Hematopoietic multipotent progenitor cell treated with erythropoietin and hydrocortisone succinate and interleukin-3 and kit ligand, for 8 days (in vitro differentiated cells): ENCODE measurements at regions not wholly inside any gene's neighbourhood (a gene's known extent, or its start where the extent isn't known, plus 50 kb on each side); places are given as distances from the start of the nearest gene placed in this dataset.
"Not testable (repeated sequence)": the region's sequence is repeated elsewhere in the genome, so short reads cannot be mapped to it uniquely, and the experiment has no call there.

Experiments used
- DNase-seq: peaks from one replicate; pipeline ENCODE4 v3.0.0-alpha.2; 2015

DNA sequence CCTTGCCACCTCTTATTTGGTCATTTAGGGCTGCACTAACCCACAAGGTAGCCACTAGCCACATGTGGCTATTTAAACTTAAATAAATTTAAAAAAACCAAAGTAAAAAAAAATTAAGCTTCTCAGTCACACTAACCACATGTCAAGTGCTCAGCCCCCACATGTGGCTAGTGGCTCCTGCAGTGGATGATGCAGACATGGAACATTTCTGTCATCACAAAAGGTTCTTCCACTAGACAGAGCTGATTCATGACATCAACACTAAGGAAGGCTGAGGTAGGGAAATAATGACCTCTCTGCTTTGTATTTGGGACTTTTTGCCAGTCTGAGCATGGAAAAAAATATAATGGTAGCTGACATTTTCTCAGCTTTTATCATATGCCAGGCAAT is 173.0 kb upstream of the FERMT1 start:
- DNase-seq = no peak

DNA sequence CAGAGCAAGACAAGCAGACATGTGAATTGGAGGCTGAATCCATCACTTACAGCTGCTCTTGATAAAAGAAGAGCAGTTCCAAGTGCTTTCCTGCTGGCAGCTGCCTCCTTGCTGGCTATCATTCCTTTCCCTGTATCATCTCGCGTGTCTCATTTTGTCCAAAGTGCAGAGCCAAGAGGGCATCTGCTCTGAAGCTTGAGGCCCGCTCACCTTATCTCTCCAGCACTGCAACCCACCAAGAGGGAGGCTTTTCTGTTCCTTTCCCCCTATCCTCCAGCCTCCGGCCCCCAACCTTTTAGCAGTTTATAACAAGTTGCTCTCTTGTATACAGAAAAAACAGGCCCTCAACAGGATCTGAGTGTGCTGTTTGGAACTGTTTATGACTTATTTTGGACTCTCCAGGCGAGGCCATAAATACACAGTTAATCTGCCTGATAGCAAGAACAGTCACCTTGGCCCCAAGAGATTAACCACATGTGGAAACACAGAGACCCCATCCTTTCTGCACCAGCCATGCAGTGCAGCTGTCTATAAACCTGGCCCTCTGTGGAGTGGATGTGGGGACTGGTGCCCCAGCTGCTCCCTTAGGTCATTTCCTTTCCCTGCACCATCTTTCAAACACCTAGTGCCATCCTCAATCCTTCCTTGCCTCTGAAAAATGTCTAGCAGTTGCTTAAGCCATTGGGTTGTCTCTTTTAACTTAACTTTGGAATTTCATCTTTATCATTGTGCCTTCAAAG is 172.5 kb upstream of the FERMT1 start:
- no peak for DNase-seq

DNA sequence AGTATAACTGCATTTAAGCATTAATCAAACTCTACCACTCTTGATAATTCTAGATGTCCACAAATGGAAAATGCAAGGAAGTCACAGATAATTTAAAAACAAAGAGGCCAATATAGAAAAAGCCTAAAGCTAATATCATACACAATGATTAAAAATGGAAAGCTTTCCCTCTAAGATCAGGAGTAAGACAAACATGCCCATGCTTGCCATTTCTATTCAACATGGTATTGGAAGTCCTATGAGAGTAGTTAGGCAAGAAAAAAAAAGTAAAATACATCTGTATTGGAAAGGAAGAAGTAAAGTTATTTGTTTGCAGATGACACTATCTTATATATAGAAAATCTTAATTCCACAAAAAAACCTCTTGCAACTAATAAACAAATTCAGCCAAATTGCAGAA is 164.6 kb upstream of the FERMT1 start:
- DNase-seq = no peak

DNA sequence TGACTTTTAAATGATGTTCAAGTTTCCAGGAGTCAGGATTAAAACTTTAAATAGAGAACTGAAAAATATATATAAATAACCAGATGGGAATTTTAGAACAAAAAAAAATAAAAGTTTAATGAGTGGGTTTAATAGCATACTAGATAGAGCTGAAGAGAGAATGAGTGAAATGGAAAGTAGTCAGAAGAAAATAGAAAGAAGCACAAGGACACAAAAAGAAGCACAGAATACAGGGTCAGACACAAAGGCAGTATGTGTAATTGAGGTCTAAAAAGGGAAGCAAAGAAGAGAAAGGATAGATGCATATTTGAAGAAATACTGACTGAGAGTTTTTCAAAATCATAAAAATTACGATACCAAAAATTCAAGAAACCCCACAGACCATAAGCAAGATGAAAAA is 159.8 kb upstream of the FERMT1 start:
- DNase-seq = no peak

DNA sequence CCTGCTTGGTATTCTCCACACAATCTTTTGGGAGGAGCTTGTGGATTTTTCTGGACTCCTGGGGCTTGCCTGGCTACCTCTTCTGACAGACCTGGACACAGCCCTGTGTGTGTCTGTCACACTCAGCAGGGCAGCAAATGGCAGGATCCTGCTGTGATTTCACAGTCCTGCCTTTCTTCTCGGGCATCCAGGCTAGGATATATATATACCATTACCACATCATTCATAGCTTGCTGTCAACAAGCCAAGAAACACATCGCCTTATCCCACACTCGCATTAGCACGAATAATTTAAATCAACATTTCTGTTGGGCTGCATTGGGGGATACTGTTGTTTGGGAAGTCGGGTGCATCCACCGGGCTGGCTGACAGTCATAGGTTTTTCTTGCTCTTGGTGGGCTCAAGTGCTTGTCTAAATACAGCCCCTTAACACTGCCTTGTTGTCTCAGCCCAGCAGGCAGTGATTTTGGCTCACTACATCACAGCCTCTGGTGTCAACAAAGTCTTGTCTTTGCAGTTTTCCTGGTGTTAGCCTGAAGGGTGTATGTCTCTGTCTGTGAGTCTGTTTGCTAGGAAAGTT is 154.9 kb upstream of the FERMT1 start:
- DNase-seq = no peak

DNA sequence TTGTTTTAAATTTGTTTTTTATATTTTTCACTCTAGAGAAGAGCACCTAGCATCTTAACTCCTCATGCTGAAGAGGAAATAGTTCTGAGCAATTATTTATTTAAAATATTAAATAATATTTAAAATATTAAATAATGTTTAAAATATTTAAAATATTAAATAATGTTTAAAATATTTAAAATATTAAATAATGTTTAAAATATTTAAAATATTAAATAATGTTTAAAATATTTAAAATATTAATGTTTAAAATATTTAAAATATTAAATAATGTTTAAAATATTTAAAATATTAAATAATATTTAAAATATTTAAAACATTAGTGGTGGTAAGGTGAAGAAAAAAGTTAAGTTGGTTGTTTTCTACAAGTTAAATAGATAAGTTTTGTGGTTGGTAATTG is 147.6 kb upstream of the FERMT1 start:
- DNase-seq = not testable (repeated sequence)

DNA sequence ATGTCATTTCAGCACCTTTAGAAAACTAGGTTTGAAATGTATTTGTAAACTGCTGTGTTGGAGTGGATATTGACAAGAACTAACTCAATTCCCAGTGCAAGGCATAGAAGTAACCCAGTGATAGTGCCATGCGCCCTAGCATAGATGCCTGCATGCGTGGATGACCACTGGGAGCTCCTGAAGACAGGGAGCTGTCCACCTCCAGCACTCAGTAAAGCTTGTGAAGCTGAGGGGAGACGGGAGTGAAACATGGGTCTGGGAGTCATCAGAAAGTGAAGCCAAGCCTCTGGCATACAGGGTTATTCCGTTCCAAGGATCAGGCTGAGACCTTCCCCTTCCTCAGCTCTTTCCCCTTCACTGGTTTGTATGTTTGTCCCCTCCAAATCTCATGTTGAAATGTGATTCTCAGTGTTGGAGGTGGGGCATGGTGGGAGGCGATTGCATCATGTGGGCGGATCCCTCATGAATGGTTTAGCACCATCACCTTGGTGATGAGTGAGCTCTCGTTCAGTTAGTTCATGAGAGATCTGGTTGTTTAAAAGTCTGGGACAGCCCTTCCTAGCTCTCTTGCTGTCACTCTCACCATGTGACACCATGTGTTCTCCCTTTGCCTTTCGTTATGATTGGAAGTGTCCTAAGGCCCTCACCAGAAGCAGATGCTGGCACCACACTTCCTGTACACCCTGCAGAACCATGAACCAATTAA is 146.5 kb upstream of the FERMT1 start:
- no peak for DNase-seq

DNA sequence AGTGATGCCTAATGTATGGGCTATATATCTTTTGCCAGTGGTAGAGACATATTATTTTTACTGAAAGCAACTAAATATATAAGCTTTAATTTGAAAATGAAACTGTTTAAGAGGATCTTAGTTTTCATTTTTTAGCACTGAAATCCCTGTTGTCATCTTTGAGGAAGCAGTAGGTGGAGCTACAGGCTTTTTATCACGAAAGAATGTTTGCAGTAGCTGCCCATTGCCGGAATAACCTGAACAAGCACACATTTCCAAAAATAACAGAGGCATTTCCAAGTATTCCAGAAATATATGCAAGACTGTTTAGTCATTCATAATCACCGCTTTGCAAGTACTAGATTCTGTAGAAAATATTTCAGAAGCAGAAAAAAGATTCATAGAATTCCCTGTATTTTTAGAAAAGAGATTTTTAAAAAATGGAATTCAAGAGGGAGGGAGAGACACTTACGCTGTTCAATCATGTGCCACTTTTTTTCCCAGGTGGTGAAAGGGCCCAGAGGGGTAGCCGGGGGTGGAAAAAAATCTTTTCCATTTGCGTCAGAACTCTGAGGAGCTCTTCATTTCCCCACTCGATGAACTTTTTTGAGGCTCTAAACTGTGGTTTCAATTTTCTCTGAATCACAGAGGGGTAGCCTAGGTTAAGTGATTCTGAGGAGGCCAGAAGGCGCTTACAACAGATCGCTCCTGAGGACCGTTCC is 142.5 kb upstream of the FERMT1 start:
- peak; percentile 10 for DNase-seq

DNA sequence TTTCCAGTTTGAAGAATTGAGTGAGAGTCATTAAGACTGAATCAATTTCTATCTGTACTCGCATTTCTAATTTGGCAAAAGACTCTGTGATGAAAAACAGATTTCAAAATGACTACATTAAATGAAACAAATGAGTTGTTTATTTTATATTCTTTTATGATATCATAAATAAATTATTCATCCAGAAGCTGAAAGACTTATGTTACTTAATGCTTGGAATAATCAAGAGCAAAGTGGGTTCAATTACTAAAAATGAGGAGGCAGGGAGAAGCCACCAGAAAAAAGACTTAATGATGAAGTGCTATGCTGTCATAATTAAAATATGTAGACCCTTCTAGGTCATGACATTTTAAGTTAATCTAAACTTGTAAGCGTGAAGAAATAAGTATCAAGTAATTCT is 130.6 kb upstream of the FERMT1 start:
- no peak for DNase-seq

DNA sequence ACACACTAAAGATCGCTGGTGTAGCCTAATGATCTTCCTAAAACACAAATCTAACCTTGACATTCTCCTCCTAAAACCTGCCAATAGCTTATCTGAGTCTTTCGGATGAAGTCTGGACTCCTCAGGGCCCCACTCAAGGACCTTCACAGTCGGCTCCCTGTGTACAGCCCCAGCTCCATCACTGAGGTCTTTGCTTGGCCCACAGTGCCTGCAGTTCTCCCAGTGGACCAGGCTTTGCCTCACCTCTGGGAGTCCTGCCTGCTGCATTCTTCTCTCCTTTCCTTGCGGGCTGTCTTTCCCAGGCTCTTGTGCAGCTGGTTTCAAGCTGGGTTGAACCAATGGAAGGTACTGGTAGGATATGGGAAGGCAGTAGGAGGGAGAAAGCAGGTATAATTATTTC is 122.6 kb upstream of the FERMT1 start:
- DNase-seq = no peak

DNA sequence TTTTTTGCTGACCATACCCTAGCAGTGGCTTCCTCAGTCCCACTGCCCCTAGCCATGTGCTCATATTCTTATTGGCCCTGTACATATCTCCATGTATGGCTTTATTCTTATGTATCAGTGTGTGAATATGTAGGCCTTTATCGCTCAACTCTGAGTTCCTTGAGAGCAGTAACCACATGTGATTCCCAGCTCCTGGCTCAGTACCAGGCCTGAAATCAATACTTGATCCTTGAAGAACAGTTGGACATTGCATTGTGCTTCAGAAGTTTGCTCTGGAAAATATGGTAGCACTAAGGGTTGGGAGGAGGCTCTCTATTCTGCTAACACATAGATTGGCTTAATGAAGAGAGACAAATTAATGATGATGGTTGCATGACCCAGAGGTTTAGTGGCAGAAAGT is 118.8 kb upstream of the FERMT1 start:
- no peak for DNase-seq

DNA sequence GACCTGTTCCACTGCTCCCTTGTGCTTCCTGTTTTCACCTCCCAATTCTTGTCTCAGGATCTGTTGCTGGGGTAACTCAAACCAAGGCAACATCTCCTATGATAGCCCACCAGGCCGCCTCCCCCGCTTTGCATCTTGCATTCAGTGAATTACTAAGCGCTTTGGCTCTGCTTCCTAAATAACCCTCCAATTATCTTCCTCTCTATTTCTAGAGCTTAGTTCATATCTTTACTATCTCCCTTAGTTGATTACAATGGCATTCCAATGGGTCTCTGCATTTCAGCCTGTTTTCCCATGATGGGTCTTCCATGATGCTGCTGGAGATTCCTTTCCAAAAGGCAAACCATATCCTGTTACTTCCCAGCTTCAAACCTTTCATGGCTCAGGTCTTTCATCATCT is 117.2 kb upstream of the FERMT1 start:
- no peak for DNase-seq

DNA sequence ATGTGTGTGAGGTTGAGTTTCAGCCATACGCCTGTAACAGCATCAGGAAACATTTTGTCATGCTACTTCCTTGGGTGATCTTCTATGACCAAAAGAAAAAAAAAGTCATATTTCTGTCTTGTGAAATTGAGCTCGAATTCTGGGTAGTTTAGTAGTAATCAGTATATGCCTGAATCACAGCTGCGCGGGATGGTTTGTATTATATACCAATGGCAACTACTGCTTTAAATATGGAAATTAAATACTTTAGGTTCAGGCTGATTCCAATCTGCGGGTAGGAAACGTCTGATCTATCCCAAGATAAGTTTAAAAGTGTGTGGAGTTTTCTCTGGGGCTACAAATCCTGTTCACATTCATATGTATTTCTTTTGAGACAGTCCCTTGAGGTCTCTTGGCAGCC is 115.6 kb upstream of the FERMT1 start:
- no peak for DNase-seq

DNA sequence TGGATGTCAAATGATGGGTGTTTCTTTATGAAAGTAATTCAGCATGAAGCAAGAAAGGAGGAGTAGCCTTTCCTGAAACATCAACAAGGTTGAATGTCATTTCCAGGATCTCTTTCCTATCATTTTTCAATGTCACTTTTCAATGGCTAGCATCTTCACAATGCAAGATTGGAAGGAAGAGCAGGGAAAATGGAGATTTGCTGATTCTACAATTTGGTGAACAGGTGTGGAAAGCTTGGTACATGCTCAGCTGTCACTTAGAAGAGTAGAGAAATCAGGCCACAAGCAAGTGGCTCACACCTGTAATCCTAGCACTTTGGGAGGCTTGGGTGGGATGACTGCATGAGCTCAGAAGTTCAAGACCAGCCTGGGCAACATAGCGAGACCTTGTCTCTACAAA is 112.7 kb upstream of the FERMT1 start:
- no peak for DNase-seq

DNA sequence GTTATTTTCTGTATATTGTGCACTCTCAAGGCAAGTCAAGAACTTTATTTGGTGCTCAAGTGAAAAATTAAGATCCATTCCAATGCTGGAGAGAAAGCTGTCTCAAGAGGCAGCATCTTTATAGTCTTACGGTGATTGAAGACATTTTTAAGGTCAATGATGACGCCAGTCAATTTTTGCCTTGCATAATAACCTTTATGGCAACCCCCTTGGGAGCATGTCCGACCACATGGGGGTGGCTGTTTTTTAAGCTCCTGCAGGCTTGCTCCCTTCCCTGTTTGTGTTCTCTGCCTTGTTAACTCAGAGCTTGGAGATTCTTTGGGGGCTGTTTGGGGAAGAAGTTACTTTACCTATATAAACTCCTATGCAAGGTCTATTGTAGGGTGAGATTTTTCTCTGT is 109.6 kb upstream of the FERMT1 start:
- DNase-seq = no peak

DNA sequence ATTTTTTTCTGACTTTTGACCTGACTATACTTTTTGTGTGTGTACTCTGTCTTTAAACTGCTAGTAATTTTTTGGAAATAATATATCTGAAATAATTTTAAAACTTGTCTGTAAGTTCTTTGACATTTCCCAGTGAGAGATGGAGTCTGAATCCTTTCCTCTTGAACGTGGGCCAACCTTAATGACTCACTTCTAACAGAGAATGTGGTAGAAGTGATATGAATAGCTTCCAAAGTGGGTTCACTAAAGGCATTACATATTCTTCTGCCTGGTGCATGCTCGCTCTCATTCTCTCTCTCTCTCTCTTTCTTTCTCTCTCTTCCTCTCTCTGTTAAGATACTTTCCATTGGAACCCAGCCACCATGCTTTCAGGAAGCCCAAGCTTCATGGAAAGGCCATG is 108.7 kb upstream of the FERMT1 start:
- DNase-seq = no peak

DNA sequence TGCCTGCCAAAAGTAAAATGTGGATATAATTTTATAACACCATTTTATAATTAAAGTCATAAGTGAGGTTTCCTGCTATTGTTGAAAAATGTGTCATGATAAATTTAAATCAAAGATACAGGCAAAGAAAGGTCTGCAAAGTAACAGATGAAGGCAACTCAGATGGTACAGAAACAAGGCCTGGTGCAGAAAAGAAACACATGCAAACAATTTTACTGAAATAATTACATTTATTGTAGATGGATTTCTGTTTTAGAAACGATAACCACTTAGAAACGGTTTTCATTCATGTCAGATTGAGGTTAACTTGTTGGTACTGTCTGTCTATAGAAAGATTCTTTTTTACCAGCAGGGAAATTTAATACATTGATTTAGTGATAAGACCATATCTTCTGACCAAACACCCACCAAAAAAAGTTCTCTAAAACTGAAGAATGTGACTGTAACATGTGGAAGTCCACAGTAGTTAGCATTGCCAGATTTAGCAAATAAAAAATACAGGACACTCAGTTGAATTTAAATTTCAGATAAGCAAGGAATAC is 105.5 kb upstream of the FERMT1 start:
- DNase-seq = no peak

DNA sequence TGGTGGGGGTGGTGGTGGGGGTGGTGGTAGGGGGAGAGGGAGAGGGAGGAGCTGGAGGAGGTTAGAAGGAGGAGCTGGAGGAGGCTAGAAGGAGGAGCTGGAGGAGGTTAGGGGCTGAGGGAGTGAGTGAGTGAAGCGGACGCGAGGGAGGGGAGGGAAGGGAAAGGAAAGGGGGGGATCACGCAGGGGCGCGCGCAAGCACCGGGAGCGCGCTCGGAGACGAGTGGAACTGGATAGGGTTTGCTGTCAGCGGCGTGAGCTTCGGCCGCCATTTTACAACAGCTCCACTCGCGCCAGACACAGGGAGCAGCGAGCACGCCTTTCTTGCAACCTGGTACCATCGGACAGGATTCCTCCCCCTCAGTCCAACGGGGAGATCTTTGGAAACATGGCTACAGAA is 90.5 kb upstream of the FERMT1 start:
- DNase-seq = no peak

DNA sequence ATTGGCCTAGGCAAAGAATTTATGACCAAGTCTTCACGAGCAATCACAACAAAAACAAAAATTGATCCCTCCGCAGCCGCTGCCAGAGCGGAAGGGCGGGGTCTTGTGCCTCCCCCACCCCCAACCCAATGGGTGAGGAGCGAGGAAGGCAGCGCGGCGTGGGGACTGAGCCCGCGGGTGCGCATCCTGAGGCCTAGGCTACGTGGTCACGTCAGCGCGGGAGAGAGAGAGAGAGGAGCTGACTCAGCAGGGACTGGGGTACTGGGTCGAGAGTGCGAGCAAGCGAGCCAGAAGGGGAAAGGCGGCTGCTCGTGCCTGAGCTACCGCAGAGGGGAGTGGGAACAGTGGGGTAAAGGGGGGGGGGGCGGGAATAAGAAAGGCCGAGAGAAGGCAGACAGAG is 90.1 kb upstream of the FERMT1 start:
- no peak for DNase-seq

DNA sequence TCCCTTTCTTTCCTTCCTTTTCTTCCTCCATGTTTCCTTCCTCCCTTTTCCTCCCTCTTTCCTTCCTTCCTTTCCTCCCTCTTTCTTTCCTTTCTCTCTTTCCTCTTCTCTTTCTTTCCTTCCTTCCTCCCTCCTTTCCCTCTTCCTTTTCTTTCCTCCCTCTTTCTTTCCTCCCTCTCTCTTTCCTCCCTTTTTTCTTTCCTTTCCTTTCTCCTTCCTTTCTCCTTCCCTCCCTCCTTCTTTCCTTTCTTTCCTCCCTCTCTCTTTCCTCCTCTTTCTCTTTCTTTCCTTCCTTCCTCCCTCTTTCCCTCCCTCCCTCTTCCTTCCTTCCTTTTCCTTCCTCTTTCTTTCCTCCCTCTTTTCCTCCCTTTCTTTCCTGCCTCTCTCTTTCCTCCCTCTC is 86.3 kb upstream of the FERMT1 start:
- no peak for DNase-seq

DNA sequence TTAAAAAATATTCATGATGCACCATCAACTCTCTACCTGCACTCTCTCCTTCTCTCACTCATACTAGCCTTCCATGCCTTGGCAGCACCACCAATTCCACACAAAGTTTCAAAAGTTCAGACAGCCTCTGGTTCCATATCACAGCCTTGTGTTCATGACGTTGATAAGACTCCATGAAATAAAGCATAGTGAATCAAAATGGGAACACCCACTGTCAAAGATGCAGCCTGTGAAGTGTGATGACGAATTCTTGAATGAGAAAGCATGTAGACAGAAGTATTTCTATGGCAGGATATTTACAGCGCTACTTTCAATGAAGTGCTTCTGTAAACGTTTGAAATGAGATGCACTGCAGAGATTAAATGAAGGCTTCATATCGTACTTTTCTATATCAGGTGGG is 77.3 kb upstream of the FERMT1 start:
- no peak for DNase-seq

DNA sequence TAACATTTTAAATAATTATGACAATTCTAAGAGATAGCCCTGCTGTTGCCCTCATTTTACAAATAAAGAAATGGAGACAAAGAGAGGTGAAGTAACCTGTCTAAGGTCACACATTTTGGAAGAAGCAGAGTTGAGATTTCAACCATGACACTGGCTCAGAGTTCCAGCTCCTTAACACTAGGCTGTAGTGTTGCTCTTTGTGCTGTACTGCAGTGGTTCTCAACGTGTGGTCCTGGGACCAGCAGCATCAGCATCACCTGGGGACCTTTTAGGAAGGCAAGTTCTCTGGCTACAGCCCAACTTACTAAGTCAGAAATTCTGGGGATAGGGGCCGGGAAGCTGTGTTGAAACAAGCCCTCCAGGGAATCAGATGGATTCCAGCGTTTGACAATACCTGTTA is 62.4 kb upstream of the FERMT1 start:
- no peak for DNase-seq

DNA sequence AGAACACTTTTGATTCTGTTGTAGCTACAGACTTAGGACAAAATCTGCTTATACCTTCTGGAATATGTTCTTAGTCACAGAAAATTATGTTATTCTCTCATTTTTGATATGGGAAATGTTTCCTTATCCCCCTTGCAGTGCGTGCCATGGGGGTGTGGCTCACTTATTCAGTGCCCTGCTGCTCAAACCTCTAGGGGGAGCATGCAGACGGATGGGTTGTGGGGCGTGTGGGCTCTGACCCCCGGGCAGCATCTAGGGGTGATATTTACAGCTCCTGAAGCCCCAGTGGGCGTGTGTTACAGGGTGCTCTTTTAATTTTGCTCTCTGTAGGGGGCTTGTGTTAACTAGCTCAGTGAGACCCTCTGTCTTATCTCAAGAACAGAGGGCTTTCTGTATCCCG is 61.3 kb upstream of the FERMT1 start:
- no peak for DNase-seq

DNA sequence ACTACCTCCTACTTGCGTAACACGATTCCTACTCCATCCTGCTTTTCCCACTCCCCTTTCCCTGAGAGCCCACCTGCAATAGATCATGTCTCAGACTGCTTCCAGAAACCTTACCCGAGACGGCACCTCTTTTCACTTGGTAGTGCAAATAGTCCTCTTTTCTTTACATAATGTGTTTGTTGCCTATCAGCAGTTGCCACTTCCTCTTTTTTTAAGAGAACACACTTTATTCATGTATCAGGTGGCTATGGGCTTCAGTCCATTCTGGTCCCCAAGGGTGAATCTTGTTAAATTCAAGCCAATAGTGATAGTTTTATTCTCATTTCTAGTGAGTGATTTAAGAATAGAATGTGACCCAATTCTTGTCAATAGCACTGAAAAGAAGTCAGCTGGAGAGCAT is 57.7 kb upstream of the FERMT1 start:
- DNase-seq = no peak
